BJ (cell line): ENCODE measurements at regions not wholly inside any gene's neighbourhood (a gene's known extent, or its start where the extent isn't known, plus 50 kb on each side); places are given as distances from the start of the nearest gene placed in this dataset.

Source experiments
- CTCF ChIA-PET: fragments of 350-600 bp; formaldehyde crosslinking; extraction: SDS; loops from one replicate; lab custom pipeline; 2021; ENCODE audit warnings: antibody characterized with exemption, inconsistent platforms; lab: Yijun Ruan, JAX
- POLR2A ChIA-PET: fragments of 300-600 bp; sonication (Branson Sonifier 250); formaldehyde crosslinking; extraction: SDS; loops from one replicate; lab custom pipeline; 2021; ENCODE audit warnings: antibody characterized with exemption; lab: Charles Lee
- DNase-seq: peaks from one replicate; pipeline ENCODE4 v3.0.0-alpha.2; 2011; ENCODE audit warnings: low read depth
- H3K27me3 ChIP-seq: 2 replicates; pipeline ENCODE4 v1.6.0; 2011; ENCODE audit warnings: low read length; ENCODE audit not compliant: control insufficient read depth, insufficient read depth
- H3K36me3 ChIP-seq: 2 replicates; pipeline ENCODE4 v1.5.1; 2011; ENCODE audit warnings: low read length; ENCODE audit not compliant: control insufficient read depth, insufficient read depth
- H3K4me3 ChIP-seq: 2 replicates; pipeline ENCODE4 v1.5.1; 2011; ENCODE audit warnings: low read depth, mild to moderate bottlenecking, control low read depth, low read length
- CTCF ChIP-seq: IDR thresholded peaks from 2 replicates; pipeline ENCODE4 v1.5.1; 2011; ENCODE audit warnings: low read depth, mild to moderate bottlenecking, control low read depth, inconsistent platforms, low read length, moderate library complexity; ENCODE audit not compliant: insufficient read depth

- ChIA-PET CTCF (interaction anchor here (0.8 to 1.3 kb wide), 3 partner anchors 10 to 263 kb away, joined by 3 read pairs; no protein-coding TSS in a partner anchor), POLR2A (no interaction called here)
- Histone ChIP-seq H3K4me3 (no peak overlapping the region), H3K27me3 (peaks cover 8% of the 10 kb centered on the region; the same call in 1 of the 2 replicates), H3K36me3 (no peaks in the 10 kb centered on the region)
- DNase-seq: no peak
- no peak for TF ChIP-seq CTCF
Observed at GRCh38 chr3:72601983-72602750, 246.1 kb downstream of the SHQ1 start.

- H3K36me3 ChIP-seq: no peaks in the 10 kb centered on the region
- DNase-seq: no peak
- H3K4me3 ChIP-seq: no peak overlapping the region
- ChIA-PET CTCF (interaction anchor here (0.6 to 1.3 kb wide), 4 partner anchors 9 to 327 kb away, joined by 3 to 4 read pairs (median 3); no protein-coding TSS in a partner anchor), POLR2A (no interaction called here)
- no peak for TF ChIP-seq CTCF
- peaks cover 8% of the 10 kb centered on the region; the same call in 1 of the 2 replicates for H3K27me3 ChIP-seq
Observed at GRCh38 chr3:72601060-72601459, 247.2 kb downstream of the SHQ1 start.

GRCh38 chr3:72597756-72598195 lies 250.5 kb downstream of the SHQ1 start:
- no peak overlapping the region for H3K4me3 ChIP-seq

GRCh38 chr3:72597043-72597442 lies 251.2 kb downstream of the SHQ1 start:
- H3K27me3 ChIP-seq: peaks cover 6% of the 10 kb centered on the region; the same call in 1 of the 2 replicates
- no peak for DNase-seq
- no peak overlapping the region for H3K4me3 ChIP-seq
- ChIA-PET CTCF (interaction anchor here (2.7 kb wide), 1 partner anchor 16 kb away, joined by 6 read pairs; no protein-coding TSS in a partner anchor), POLR2A (interaction anchor here (0.6 kb wide), 1 partner anchor 1122 kb away, joined by 3 read pairs; no protein-coding TSS in a partner anchor)
- no peaks in the 10 kb centered on the region for H3K36me3 ChIP-seq
- no peak for TF ChIP-seq CTCF

More at GRCh38 chr3:72597756-72598195, 250.5 kb downstream of the SHQ1 start:
- Histone ChIP-seq H3K36me3 (no peaks in the 10 kb centered on the region), H3K27me3 (peaks cover 6% of the 10 kb centered on the region; the same call in 1 of the 2 replicates)
- ChIA-PET CTCF (interaction anchor here (2.7 kb wide), 1 partner anchor 17 kb away, joined by 6 read pairs; no protein-coding TSS in a partner anchor), POLR2A (no interaction called here)
- no peak for DNase-seq
- TF ChIP-seq CTCF: no peak
